ENCODE measurements at regions not wholly inside any gene's neighbourhood (a gene's known extent, or its start where the extent isn't known, plus 50 kb on each side); places are given as distances from the start of the nearest gene placed in this dataset.

DNA sequence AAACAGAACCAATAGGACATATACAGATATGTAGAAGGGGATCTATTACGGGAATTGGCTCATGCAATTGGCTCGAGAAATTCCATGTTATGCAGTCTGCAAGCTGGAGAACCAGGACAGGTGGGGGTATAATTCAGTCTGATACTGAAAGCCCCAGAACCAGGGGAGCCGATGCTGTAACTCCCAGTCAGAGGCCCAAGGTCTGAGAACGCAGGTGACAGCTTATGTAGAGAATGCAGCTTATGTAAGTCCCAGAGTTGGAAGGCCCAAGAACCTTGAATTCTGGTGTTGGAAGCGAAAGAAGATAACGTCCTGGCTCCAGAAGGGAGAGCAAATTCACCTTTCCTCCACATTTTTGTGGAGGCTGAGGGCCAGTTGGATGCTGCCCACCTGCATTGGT is 62.7 kb downstream of the CCNL1 start:
- H3K23ac ChIP-seq (ENCODE audit: insufficient read length), result no peak overlapping the region
- WGBS, 2 experiments (ENCODE audit: extremely low coverage in 1 of 2, insufficient coverage in 1 of 2, insufficient read length in 1 of 2, insufficient replicate concordance in 2 of 2, low coverage in 1 of 2, low lambda C conversion rate in 2 of 2, missing lambda C conversion rate in 1 of 2), result 88% methylated on average over 6 of the region's 6 CpGs; no CpG with 5 or more reads in 1 of the 2 experiments
- no peak overlapping the region for H4K5ac ChIP-seq (ENCODE audit: insufficient read length, low read depth, low read length)
- H3K9ac ChIP-seq (replicated peaks in 1 of 4; ENCODE audit: extremely low read depth in 1 of 4, low read depth in 3 of 4, low read length in 3 of 4), result no peak overlapping the region
- no peak overlapping the region for H2BK15ac ChIP-seq (ENCODE audit: low read length)
- H3K79me2 ChIP-seq (ENCODE audit: control insufficient read depth in 1 of 2, insufficient read depth in 2 of 2, low read length in 2 of 2), result no peaks in the 10 kb centered on the region
- FAIRE-seq (no peak), DNase-seq (ENCODE audit: low read depth in 1 of 2, low spot score in 2 of 2) (no peak)
- H4K20me1 ChIP-seq (replicated peaks in 1 of 2; ENCODE audit: control insufficient read depth in 1 of 2, insufficient read depth in 2 of 2, low read length in 2 of 2), result no peaks in the 10 kb centered on the region
- H3K56ac ChIP-seq (replicated peaks; ENCODE audit: insufficient read length, low read depth, low read length), result no peak overlapping the region
- no peak overlapping the region for H2AFZ ChIP-seq (ENCODE audit: low read length)
- POLR2A ChIA-PET (ENCODE audit: partially characterized antibody), result no interaction called here
- no peak overlapping the region for H2BK20ac ChIP-seq (ENCODE audit: low read length)
- H3K36me3 ChIP-seq (ENCODE audit: control insufficient read depth in 2 of 4, insufficient read depth in 4 of 4, low read length in 3 of 4), result no peaks in the 10 kb centered on the region
- H3K79me1 ChIP-seq (ENCODE audit: low read depth, low read length), result no peaks in the 10 kb centered on the region
- no peak overlapping the region for H3K4me3 ChIP-seq (ENCODE audit: extremely low read depth in 1 of 4, insufficient read depth in 2 of 4, low read depth in 3 of 4, low read length in 4 of 4)
- H3K4me1 ChIP-seq (replicated peaks in 1 of 4; ENCODE audit: control insufficient read depth in 3 of 4, insufficient read depth in 4 of 4, low read length in 3 of 4), result peaks cover 0 to 9% (median 3%) of the 10 kb centered on the region in 4 experiments; a peak in 4 of 7 replicates
- no peak overlapping the region for H3K4me2 ChIP-seq (ENCODE audit: insufficient read depth in 1 of 2, low read depth in 2 of 2, low read length in 2 of 2)
- no peak overlapping the region for H3K27ac ChIP-seq (ENCODE audit: low read depth, low read length)
- H2BK12ac ChIP-seq (ENCODE audit: low read depth, low read length), result no peak overlapping the region
- H2BK5ac ChIP-seq (ENCODE audit: low read depth, low read length), result no peak overlapping the region
- H3K9me3 ChIP-seq (ENCODE audit: insufficient read depth in 2 of 2, low read depth in 1 of 2, low read length in 1 of 2), result no peaks in the 10 kb centered on the region
- TF ChIP-seq RXRA (IDR thresholded peaks at IDR 0.05; ENCODE audit: insufficient read depth, low read depth, low read length), result no peak
- no peak for TF ChIP-seq KDM5A (IDR thresholded peaks at IDR 0.05; ENCODE audit: low read length)
- no peak for TF ChIP-seq SIX5 (IDR thresholded peaks at IDR 0.05; ENCODE audit: low read depth, low read length)
- TF ChIP-seq EGR1 (IDR thresholded peaks at IDR 0.05; ENCODE audit: borderline replicate concordance, low read depth, low read length), result no peak
- no peak for TF ChIP-seq POU5F1 (IDR thresholded peaks at IDR 0.05; ENCODE audit: low read depth, low read length)
- no peak for TF ChIP-seq KDM4A (IDR thresholded peaks at IDR 0.05; ENCODE audit: low read depth, low read length, severe bottlenecking)
- TF ChIP-seq SIRT6 (IDR thresholded peaks at IDR 0.05; ENCODE audit: low read length), result no peak
- no peak for TF ChIP-seq NANOG (IDR thresholded peaks at IDR 0.05; ENCODE audit: insufficient read depth, low read depth, low read length, poor library complexity, severe bottlenecking)
- no peak for TF ChIP-seq CREB1 (IDR thresholded peaks at IDR 0.05)
- no peak for TF ChIP-seq YY1 (IDR thresholded peaks at IDR 0.05; ENCODE audit: low read depth, low read length)
- no peak for TF ChIP-seq KDM1A (IDR thresholded peaks at IDR 0.05; ENCODE audit: borderline replicate concordance, low read length)
- TF ChIP-seq BCL11A (IDR thresholded peaks at IDR 0.05; ENCODE audit: low read depth in 2 of 2, low read length in 2 of 2), result no peak
- TF ChIP-seq, protein P1, sequence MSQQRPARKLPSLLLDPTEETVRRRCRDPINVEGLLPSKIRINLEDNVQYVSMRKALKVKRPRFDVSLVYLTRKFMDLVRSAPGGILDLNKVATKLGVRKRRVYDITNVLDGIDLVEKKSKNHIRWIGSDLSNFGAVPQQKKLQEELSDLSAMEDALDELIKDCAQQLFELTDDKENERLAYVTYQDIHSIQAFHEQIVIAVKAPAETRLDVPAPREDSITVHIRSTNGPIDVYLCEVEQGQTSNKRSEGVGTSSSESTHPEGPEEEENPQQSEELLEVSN (IDR thresholded peaks at IDR 0.05), result no peak
- TF ChIP-seq CTBP2 (IDR thresholded peaks at IDR 0.05; ENCODE audit: borderline replicate concordance, insufficient read depth, insufficient read length, low read length), result no peak
- no peak for TF ChIP-seq JUND (IDR thresholded peaks at IDR 0.05; ENCODE audit: low read length)
- no peak overlapping the region for H2BK120ac ChIP-seq (replicated peaks; ENCODE audit: low read depth, low read length)
- no peak overlapping the region for H4K8ac ChIP-seq (ENCODE audit: extremely low read depth, insufficient read depth, low read length)
- H3K18ac ChIP-seq (ENCODE audit: extremely low read depth, low read length), result no peak overlapping the region
- no peaks in the 10 kb centered on the region for H3K27me3 ChIP-seq (replicated peaks in 1 of 4; ENCODE audit: control insufficient read depth in 3 of 4, extremely low read depth in 1 of 4, insufficient read depth in 3 of 4, low read length in 3 of 4)
- CTCF ChIA-PET (ENCODE audit: partially characterized antibody), result interaction anchor here (0.9 to 56.4 kb wide), 2 partner anchors 32 to 35 kb away, joined by 3 to 1014 read pairs; no protein-coding TSS in a partner anchor
- no peak overlapping the region for H3K4ac ChIP-seq (replicated peaks; ENCODE audit: insufficient read length, low read depth, low read length)
- no peaks in the 10 kb centered on the region for H3K23me2 ChIP-seq (ENCODE audit: low read depth, low read length)
- H4K91ac ChIP-seq (replicated peaks; ENCODE audit: insufficient read length, low read length), result no peak overlapping the region
- no peak overlapping the region for H3K14ac ChIP-seq (ENCODE audit: insufficient read length)
- no peak overlapping the region for H2AK5ac ChIP-seq (ENCODE audit: low read depth, low read length)
